Suppressor macrophage (primary cell): ENCODE measurements at regions not wholly inside any gene's neighbourhood (a gene's known extent, or its start where the extent isn't known, plus 50 kb on each side); places are given as distances from the start of the nearest gene placed in this dataset.

Experiments used
- DNase-seq, 4 experiments: peaks; one replicate each; pipeline ENCODE4 v3.0.0-alpha.2; 2020 to 2022

GRCh38 chr12:40620564-40621019 lies 71.6 kb upstream of the CNTN1 start:
- no peak for DNase-seq

GRCh38 chr12:40622246-40622838 lies 69.9 kb upstream of the CNTN1 start:
- peak; percentile 62 to 81 (median 72) for DNase-seq

GRCh38 chr12:40632171-40632570 lies 60.1 kb upstream of the CNTN1 start:
- no peak for DNase-seq

GRCh38 chr12:40632933-40633332 lies 59.3 kb upstream of the CNTN1 start:
- DNase-seq = no peak

GRCh38 chr12:40634517-40635131 lies 57.6 kb upstream of the CNTN1 start:
- DNase-seq = no peak

- no peak for DNase-seq
Measured at GRCh38 chr12:40635141-40635731, 57.0 kb upstream of the CNTN1 start.
